ENCODE measurements at regions not wholly inside any gene's neighbourhood (a gene's known extent, or its start where the extent isn't known, plus 50 kb on each side); places are given as distances from the start of the nearest gene placed in this dataset.

DNA sequence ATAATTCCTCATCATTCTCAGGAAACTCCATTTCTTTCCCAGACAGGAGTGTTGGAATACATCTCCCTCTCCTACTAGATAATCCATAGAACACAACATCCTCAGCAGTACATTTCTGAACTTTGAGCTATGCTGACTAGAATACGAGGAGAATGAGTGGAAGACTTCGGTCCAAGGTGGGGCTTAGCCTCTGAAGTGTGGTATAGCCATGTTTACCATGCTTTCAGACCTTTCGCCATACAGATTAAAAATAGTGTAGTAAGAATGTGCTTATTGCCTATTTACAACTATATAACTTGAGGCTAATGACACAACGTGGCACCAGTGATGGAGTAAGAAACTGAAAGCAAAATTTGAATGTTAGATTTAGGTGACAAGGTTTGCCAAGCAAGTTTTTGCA, 184.5 kb upstream of the KRR1 start:
- TF ChIP-seq POLR2A (IDR thresholded peaks at IDR 0.05; ENCODE audit: low read depth, low read length) (no peak), TAF1 (IDR thresholded peaks at IDR 0.05; ENCODE audit: borderline replicate concordance, low read depth, low read length) (no peak)

Data from GM12892 (cell line).